GM19438 (cell line): ENCODE measurements at regions not wholly inside any gene's neighbourhood (a gene's known extent, or its start where the extent isn't known, plus 50 kb on each side); places are given as distances from the start of the nearest gene placed in this dataset.

Experiments
- ATAC-seq: cut with Tn5 transposase; IDR thresholded peaks from one replicate; pipeline ENCODE4 v1.9.1; 2021; ENCODE audit warnings: low read depth; ENCODE audit not compliant: unreplicated experiment

DNA sequence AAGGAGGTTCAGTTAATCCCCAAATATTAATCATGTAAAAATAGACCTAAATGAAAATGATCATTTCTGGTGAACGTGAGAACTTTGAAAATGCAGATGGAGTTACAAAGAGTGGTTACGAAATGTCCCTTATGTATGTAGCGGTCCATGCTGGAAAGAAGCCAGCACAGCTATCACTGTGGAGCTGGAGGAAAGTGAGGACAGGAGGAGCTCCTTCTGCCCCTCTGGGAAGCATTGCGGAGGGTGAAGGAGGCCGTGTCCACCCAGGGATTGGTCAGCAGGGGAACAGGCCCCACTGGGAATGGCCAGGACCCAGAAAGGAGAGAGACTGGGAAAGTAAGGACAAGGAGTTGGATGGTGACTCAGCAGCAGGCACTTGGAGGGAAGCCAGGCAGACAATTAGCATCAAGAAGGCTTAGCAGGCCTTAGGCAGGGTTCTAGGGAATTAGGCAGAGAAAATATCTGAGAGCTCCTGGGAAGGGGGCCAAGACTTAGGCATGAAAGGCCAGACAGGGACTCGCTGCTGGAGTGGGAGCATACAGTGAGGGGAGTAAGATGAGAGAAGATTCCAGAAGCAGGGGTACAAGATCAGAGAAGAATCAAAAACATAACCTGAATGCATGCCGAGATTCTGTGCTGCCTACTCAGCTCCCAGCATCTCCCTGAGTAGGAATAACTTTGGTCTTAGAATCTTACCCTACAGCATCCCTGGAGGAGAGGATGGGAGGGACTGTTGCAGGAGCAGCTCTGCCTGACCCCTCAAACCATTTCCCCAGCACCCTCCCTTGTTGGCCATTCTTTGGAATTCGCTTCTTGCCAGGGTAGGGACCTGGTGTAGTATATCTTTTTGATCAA, 171.0 kb upstream of the UMPS start:
- no peak for ATAC-seq

DNA sequence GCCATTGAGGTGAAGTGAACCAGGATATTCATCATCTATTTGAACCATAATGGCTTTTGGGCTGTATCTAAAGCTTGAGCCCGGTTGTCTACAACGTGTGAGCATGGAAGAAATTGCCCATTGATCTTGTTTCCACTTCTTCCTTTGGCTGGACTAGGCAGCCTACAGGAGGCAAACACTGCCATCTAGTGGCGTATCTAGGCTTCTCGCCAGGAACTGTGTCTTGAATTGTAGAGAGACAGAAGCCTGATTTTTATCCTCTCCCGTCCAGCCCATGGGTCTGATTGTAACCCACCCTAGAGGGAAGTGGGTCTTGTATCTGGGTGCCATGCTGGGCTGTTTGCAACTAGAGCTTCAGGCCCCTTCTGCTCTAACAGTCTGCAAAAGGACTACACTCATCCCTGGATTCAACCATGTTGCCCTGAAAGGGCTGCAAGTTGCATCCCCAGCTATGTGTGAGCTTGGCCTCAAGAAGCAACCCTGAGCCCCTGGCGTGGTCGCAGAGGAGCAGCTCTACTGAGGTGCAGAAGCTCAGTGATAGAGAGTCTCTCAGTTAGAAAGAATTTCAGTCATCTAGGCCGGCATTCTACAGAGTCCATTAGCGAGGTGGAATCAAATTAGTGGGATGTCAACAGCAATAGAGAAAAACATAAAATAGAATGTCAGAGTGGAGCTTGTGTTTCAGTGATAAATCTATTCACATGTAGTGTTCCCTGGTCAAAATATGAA, 170.2 kb upstream of the UMPS start:
- no peak for ATAC-seq

DNA sequence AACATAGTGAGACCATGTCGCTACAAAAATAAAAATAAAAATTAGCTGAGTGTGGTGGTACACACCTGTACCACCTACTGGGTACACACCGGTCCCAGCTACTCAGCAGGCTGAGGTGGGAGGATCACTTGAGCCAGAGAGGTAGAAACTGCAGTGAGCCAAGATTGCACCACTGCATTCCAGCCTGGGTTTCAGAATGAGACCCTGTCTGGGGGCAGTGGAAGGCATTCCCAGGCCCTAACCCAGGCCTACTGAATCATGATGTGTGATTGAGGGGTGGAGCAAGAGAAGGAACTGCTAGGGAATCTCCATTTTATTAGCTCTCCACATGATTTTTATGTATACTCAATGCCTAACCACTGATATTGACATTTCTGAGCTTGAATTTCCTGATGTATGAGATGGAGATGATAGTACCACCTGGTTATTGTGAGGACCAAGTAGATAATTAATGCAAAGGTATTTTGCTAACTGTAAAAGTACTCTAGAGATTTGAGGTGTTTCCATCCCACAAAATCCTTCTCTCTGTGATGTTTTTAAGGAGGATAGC, 169.5 kb upstream of the UMPS start:
- no peak for ATAC-seq

DNA sequence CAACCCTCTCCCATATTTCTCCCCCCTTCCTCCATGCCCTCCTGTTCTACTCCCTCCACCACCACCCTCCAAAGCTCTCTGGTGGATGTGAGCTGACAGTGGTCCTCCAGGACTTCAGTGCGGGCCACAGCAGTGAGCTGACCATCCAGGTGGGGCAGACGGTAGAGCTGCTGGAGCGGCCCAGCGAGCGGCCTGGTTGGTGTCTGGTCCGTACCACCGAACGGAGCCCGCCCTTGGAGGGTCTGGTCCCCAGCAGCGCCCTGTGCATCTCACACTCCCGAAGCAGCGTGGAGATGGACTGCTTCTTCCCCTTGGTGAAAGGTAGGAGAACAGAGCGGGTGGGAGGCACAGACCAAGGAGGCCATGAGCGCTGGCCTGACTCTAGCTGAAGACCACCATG, 167.5 kb upstream of the UMPS start:
- no peak for ATAC-seq

DNA sequence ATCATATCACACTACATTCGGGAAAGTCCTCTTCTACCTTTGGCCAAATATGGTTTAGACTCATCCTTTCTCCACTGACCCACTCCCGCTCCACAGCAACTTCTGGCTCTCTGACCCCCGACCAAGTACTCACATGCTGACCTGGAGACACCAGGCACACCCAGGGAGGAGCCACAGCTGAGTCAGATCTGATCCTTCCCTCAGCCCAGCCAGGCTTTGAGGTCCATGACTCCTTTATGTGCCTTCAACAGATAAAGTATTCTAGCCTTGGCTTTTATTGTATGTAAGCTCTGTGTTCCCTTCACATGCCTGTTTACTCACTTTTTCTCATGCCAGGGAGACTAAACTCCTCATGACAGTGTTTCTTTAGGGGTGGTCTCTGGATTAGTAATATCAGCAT, 166.9 kb upstream of the UMPS start:
- ATAC-seq: no peak

DNA sequence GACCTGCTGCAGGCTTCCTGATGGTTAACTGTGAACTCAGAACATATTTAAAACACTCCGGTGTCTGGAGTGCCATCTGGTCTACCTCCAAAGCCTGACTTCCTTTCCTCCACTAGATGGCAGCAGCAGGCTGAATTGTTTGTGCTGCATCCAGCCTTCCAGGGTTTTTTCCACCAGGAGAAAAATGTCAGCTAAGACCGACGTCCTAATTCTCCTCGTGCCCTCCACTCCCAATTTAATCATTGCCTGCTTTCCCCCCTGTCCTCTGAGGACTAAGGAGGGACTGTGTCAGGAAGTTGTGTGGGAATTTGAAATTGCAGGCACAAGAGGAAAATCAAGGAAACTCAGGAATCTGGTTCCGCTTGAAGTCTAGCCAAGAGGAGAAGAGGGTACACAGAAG, 165.2 kb upstream of the UMPS start:
- ATAC-seq: no peak

DNA sequence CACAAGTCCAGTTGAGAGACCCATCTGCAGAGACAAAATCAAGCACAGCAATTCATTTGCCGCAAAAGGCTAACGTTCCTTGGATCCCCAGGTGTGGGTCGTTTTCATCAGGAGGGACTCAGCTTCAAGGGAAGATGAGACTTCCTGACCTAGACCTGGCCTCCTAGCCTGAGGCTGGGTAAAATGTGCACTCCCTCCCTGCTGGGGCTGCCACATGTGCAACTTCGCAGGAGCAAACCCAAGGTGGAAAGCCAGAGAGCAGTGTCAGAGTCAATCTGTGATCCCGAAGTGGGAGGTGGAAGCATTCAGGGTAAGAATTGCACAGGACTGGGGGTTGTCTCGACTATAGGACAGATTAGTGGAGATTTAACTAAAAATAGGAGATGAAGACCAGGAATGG, 164.7 kb upstream of the UMPS start:
- no peak for ATAC-seq

DNA sequence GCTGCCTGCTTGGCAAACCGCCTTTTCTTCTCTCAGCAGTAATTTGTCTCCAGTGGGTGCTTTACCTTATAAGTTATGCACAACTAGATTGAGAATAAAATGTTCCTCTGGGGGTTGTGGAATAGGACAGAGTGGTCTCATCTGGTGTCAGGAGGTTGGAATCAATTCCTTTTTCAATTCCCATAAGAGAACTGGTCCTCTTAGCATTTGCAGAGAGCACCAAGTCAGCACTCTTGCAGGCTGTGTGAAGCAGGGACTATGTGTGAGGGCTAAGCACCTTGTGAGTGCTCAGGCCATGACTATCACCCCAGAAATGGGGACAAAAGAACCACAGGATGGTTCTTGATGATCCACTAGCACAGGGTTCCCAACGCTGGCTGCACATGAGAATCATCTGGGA, 163.6 kb upstream of the UMPS start:
- ATAC-seq: no peak

DNA sequence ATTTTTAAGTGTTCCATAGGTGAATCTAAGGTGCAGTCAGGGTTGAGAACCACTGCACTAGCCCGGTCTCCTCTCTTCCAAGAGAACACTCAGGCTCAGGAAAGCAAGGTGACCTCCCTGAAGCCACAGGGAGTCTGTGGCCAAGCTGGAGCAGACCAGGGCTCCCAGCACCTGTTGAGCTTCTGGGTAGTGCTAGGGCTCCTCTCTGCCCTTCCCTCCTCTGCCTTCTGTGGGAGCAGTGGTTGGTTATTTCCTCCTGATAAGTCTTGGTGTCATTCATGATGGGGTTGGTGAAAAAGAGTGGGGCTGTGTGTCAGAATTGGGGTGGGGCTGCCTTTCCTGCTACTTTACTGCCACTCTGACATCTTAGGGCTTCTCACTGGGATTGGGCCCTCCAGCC, 163.1 kb upstream of the UMPS start:
- ATAC-seq: no peak

DNA sequence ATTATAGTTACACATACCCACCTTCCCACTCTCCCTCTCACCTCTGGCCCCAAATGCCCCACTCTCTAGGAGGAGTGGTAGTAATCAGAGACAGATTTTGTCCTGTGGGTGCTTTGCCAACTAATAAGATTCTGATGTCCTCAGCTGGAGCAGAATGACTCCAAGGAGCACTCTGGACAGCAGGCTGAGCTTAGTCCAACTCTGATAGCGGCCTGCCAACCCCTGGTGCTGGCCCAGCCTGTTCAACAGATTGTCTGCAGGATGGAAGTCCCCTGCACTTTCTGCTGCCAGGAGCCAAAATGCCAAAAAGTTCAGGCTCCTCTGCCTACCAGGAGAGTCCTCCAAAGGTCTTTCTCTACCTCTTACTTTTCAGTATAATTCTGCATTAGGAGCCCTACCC, 160.5 kb upstream of the UMPS start:
- ATAC-seq: no peak

DNA sequence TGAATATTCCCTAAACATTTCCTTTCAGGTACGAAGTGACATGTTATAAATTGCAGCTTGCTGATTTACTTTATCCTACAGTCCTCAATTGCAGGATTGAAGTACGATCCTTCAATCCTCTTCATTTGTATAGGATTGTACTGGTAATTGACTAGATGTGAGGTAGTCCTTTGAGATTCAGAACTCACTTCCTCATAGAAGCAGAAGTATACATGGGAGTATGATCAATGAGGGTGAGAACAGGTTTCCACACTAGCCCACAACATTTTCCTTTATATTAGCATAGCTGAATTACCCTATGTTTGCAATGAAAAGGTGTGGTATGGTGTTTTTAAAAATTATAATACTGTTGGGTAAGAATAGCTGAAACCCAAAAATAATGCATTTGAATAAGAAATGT, 160.0 kb upstream of the UMPS start:
- no peak for ATAC-seq

DNA sequence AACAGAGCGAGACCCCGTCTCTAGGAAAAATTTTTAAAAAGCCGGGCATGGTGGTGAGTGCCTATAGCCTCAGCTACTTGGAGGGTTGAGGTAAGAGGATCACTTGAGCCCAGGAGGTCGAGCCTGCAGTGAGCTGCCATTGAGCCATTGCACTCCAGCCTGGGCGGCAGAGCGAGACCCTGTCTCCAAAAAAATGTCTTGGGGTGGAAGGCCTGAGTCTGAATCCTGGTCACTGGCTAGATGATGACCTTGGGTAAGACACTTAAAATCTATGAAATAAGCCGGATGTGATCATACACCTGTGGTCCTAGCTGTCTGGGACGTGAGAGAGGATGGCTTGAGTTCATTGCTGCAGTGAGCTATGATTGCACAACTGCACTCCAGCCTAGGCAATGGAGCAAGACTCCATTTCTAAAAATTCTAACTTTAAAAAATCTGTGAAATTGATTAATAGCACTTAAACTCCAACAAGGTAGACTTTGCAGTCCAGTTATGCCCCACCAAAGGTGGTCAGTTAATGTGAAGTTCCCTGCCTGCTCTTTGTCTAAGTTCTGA, 157.3 kb upstream of the UMPS start:
- ATAC-seq: no peak

DNA sequence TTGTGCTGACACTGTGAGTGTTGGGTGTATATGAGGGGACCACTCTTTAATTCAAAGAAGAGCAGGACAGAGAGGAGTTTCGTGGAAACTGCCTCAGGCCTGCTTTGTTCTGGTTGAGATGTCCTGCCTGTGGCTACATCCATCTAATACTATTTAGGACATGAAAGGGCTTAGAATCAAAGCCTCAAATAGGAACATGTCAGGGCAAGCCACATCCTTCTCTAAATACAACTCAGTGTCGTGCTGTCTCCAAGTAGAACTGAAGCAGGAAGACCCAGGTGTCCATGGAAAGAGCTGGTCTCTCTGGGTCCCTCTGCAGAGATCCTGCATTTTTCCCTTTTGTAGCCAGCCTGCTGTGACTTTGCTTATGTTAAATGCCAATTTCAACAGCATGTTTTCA, 156.2 kb upstream of the UMPS start:
- ATAC-seq: no peak

DNA sequence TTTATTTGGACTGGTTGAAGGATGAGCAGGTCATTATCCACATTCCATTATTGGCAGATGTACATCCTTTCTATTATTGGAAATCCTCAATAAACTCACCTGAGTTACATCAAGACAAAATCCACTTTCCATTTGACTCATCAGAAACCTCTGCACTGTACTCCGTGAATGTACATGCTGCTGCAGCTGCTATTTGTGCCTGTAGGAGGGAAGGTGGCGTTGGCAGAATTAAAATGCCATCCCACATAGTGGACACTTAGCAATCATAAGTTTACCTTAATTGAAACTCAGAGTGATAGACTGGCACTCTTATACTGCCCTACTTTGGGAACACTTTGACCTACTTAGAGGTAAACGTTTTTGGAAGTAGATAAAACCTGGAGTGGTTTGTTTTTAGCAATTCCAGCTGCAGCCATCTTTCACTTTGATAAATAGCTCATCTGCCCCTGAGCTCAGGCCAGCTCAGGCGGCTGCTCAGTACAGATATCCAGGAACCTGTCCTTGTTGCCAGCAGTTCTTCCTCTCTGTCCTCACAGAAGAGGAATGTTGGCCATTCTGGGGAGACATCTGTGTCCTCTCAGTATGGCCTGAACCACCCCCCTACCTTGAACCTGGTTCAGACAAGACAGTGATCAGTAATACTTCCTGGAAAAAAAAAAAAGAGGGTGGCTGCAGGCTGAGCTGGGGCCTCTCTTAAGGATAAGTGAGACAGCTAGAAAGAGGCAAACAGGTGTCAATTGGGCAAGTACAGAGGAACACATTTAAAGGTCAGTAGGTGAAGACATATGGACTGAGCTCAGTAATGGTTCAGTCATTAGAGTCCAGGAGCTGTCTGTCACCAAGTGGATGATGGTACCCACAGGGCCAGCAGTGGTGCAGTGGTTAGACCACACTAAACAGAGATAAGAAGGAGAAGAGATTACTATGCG, 153.4 kb upstream of the UMPS start:
- ATAC-seq: no peak

DNA sequence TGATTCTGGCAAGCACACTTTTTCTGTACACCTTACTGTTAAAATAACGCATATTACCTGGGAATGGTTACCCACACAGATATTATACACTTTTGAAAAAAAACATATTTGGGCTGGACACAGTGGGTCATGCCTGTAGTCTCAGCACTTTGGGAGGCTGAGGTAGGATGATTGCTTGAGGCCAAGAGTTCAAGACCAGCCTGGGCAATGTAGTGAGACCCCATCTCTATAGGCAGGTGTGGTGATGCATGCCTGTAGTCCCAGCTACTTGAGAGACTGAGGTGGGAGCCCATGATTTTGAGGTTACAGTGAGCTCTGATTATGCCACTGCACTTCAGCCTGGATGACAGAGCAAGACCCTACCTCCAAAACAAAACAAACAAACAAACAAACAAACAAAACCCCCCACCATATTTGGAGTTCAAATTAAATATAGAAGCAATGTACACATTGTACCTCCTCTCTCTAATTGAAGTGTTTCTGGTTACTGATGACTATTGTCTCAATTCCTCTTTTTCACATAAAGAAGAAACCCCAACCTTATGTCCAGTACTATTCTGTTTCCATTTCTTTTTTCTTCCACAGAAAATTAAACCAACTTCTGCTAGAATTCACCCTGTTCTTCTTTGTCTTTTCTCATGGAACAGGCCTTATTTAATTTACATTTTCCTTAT, 152.6 kb upstream of the UMPS start:
- ATAC-seq: no peak

DNA sequence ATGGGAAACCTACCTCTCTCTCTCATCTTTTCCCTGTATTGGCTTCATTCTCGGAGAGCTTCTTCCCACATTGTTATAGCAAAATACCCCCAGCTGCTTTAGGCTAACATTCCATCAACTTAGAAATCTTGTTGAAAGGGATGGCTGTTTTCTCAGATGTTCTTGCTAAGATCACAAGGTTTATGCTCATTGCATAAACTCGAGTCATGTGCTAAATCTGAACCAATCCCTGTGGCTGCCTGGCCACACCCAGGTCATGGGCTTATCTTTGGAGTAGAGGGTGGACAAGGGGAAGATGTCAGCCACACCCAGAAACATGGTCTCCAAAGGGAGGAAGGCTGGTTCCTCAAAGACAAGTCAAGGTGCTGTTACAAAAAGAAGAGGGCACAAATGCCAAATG, 150.6 kb upstream of the UMPS start:
- ATAC-seq: no peak

DNA sequence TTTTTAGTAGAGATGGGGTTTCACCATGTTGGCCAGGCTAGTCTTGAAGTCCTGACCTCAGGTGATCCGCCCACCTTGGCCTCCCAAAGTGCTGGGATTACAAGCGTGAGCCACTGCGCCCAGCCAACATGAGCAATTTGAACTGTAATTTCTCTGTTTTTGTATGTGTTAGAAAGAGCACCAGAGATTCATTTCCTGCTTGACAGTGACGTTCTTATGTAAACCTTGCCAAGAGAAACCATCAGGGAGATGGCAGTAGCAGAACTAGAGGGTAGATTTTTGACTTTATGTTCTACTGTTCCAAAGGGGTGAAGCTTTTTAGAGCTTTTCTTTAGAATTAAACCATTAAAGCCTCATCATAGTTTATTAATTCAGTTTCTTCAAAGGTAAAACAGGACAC, 148.1 kb upstream of the UMPS start:
- ATAC-seq: no peak

DNA sequence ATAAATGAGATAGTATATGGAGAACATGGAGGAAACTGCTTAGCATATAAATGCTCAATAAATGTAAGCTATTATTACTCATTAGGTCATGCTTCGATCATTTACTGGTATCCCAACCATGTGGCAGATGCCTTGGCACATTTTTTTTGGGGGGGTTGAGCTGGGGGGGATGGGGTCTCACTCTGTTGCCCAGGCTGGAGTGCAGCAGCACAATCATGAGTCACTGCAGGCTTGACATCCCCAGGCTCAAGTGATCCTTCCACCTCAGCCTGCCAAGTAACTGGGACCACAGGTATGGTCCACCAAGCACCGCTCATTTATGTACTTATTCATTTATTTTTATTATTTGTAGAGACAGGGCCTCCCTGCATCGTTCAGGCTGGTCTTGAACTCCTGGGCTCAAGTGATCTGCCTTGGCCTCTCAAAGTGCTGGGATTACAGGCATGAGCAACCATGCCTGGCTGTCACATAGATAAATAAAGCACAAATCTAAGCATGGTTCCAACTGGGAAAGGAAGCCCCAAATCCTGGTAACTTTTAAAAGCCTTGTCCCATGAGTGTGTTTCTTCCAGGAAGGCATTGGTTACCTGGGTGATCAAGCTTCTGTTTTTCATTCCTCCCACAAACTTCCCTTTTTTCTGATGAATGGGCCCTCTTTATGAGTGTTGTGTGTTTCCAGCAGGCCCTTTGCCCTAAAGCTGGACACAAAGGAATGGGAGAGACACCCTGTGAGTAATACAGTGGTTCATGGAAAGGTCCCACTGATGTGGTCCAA, 147.4 kb upstream of the UMPS start:
- ATAC-seq: no peak

DNA sequence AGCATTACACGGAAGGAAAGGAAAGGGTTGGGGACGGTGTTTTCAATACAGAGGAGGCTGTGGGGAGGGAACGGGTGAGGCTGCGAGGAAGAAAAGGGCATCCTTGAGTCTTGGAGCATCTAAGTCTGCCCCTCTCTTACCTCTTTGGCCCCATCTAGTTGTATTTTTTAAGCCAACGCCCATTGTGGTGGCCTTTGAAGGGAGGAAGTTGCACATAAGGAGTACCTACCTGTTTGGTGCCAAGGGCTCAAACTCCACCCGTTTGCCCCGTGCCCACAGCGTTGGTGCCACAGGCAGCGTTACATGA, 146.1 kb upstream of the UMPS start:
- ATAC-seq: no peak
